DND-41 (cell line): ENCODE measurements at regions not wholly inside any gene's neighbourhood (a gene's known extent, or its start where the extent isn't known, plus 50 kb on each side); places are given as distances from the start of the nearest gene placed in this dataset.

ENCODE experiments used
- CTCF ChIP-seq: IDR thresholded peaks from 2 replicates; pipeline ENCODE4 v1.5.1; 2012; ENCODE audit warnings: borderline replicate concordance, low read length, moderate library complexity, mild to moderate bottlenecking; ENCODE audit not compliant: poor library complexity, severe bottlenecking; ENCODE audit errors: extremely low read depth
- EZH2 ChIP-seq: IDR thresholded peaks from 3 replicates; pipeline ENCODE4 v1.6.1; 2012; ENCODE audit warnings: borderline replicate concordance, low read depth, mild to moderate bottlenecking, moderate library complexity, low read length, inconsistent platforms; ENCODE audit not compliant: severe bottlenecking

GRCh38 chr5:124892185-124892848 lies 145.9 kb upstream of the ZNF608 start:
- TF ChIP-seq CTCF (no peak), EZH2 (no peak)
